Fibroblast of mammary gland (primary cell): ENCODE measurements at regions not wholly inside any gene's neighbourhood (a gene's known extent, or its start where the extent isn't known, plus 50 kb on each side); places are given as distances from the start of the nearest gene placed in this dataset.

Experiments
- DNase-seq: peaks from one replicate; pipeline ENCODE4 v3.0.0-alpha.2; 2010; ENCODE audit warnings: low read depth
- H3K4me3 ChIP-seq: 2 replicates; pipeline ENCODE4 v1.5.1; 2011; ENCODE audit warnings: low read depth, mild to moderate bottlenecking, low read length, moderate library complexity; ENCODE audit not compliant: control insufficient read depth
- CTCF ChIP-seq: conservative IDR thresholded peaks from 2 replicates; pipeline ENCODE4 v1.5.1; 2011; ENCODE audit warnings: low read depth, low read length, inconsistent platforms; ENCODE audit not compliant: control insufficient read depth, insufficient read depth

- H3K4me3 ChIP-seq = no peak overlapping the region
- DNase-seq = no peak
- no peak for TF ChIP-seq CTCF
Observed at GRCh38 chr6:156396791-156397418, 380.3 kb upstream of the ARID1B start.

- no peak overlapping the region for H3K4me3 ChIP-seq
- DNase-seq = no peak
- no peak for TF ChIP-seq CTCF
Observed at GRCh38 chr6:156396068-156396771, 381.0 kb upstream of the ARID1B start.

GRCh38 chr6:156395276-156395675 lies 381.9 kb upstream of the ARID1B start:
- no peak for TF ChIP-seq CTCF
- H3K4me3 ChIP-seq = no peak overlapping the region
- DNase-seq = no peak

- H3K4me3 ChIP-seq = no peak overlapping the region
- TF ChIP-seq CTCF = no peak
- no peak for DNase-seq
Observed at GRCh38 chr6:156392648-156393047, 384.5 kb upstream of the ARID1B start.

- H3K4me3 ChIP-seq = no peak overlapping the region
- no peak for TF ChIP-seq CTCF
- DNase-seq = no peak
Observed at GRCh38 chr6:156391977-156392376, 385.2 kb upstream of the ARID1B start.

GRCh38 chr6:156391061-156391672 lies 386.0 kb upstream of the ARID1B start:
- DNase-seq = no peak
- H3K4me3 ChIP-seq = no peak overlapping the region
- no peak for TF ChIP-seq CTCF
